ENCODE measurements at regions not wholly inside any gene's neighbourhood (a gene's known extent, or its start where the extent isn't known, plus 50 kb on each side); places are given as distances from the start of the nearest gene placed in this dataset.

DNA sequence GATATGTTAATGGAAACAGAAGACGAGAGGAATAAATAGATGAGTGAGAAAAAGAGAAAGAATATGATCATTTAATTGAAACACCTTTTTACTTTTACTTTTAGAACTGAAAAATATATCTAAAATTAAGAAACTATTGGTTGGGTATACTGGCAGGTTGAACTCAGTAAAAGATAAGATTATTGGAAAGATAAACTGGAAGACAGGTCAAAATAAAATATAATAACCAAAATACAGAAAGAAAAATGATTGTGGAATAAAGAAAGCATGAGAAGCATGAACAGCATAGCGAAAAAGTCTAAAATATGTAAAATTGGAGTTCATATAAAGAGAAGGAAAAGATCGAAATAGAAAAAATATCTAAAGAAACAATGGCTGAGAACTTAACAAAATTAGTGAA lies 242.2 kb upstream of the MIR17HG start:
- Histone ChIP-seq H3K27me3 (replicated peaks; ENCODE audit: control insufficient read depth, insufficient read depth, low read length, poor library complexity, severe bottlenecking) (no peaks in the 10 kb centered on the region), H3K36me3 (ENCODE audit: control insufficient read depth, insufficient read depth, low read length) (no peaks in the 10 kb centered on the region), H3K4me1 (ENCODE audit: control insufficient read depth, insufficient read depth, low read length, poor library complexity, severe bottlenecking) (no peaks in the 10 kb centered on the region), H3K4me3 (ENCODE audit: insufficient read depth, low read depth, low read length, poor library complexity, severe bottlenecking) (no peak overlapping the region), H3K27ac (ENCODE audit: insufficient read depth, low read length, poor library complexity, severe bottlenecking) (no peak overlapping the region), H3K9me3 (ENCODE audit: control insufficient read depth, low read length) (no peaks in the 10 kb centered on the region)
- no peak for DNase-seq

DNA sequence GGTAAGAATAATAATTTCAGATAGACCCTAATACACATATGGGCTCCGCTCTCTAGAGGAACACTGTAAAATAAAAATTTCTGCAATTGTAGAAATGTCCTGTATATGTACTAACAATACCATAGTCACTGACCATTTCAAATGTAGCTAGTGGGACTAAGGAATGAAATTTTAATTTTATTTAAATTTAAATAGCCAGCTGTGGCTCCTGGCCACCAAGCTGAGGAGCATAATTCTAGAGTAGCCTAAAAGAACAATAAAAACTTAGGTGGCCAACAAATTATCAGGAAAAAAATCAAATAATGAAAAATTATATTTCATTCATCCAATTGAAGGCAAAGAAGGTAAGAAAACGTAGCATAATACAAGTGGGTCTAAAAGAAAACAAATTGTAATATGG lies 240.9 kb upstream of the MIR17HG start:
- Histone ChIP-seq H3K36me3 (ENCODE audit: control insufficient read depth, insufficient read depth, low read length) (no peaks in the 10 kb centered on the region), H3K27me3 (replicated peaks; ENCODE audit: control insufficient read depth, insufficient read depth, low read length, poor library complexity, severe bottlenecking) (no peaks in the 10 kb centered on the region), H3K27ac (ENCODE audit: insufficient read depth, low read length, poor library complexity, severe bottlenecking) (no peak overlapping the region), H3K4me1 (ENCODE audit: control insufficient read depth, insufficient read depth, low read length, poor library complexity, severe bottlenecking) (no peaks in the 10 kb centered on the region), H3K9me3 (ENCODE audit: control insufficient read depth, low read length) (no peaks in the 10 kb centered on the region), H3K4me3 (ENCODE audit: insufficient read depth, low read depth, low read length, poor library complexity, severe bottlenecking) (no peak overlapping the region)
- no peak for DNase-seq

DNA sequence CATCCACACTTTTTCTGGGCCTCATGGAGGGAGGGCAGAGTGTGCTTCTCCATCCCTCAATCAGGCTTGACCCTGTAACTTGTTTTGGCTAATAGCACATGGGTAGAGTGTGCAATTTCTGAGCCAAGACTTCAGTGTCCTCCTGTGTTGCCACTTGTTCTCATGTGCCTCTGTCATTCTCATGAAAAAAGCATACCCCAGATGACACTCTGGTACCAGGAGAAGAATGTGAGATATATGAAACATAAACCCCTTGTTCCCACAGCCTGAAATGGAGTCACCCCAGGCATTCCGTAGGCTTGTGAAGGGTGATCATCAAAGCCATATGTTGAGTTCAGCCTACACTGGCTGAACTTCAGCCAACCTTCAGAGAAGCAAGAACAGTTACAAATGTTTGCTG lies 239.2 kb upstream of the MIR17HG start:
- Histone ChIP-seq H3K27ac (ENCODE audit: insufficient read depth, low read length, poor library complexity, severe bottlenecking) (no peak overlapping the region), H3K9me3 (ENCODE audit: control insufficient read depth, low read length) (no peaks in the 10 kb centered on the region), H3K36me3 (ENCODE audit: control insufficient read depth, insufficient read depth, low read length) (no peaks in the 10 kb centered on the region), H3K27me3 (replicated peaks; ENCODE audit: control insufficient read depth, insufficient read depth, low read length, poor library complexity, severe bottlenecking) (no peaks in the 10 kb centered on the region), H3K4me3 (ENCODE audit: insufficient read depth, low read depth, low read length, poor library complexity, severe bottlenecking) (no peak overlapping the region), H3K4me1 (ENCODE audit: control insufficient read depth, insufficient read depth, low read length, poor library complexity, severe bottlenecking) (no peaks in the 10 kb centered on the region)
- DNase-seq = no peak

DNA sequence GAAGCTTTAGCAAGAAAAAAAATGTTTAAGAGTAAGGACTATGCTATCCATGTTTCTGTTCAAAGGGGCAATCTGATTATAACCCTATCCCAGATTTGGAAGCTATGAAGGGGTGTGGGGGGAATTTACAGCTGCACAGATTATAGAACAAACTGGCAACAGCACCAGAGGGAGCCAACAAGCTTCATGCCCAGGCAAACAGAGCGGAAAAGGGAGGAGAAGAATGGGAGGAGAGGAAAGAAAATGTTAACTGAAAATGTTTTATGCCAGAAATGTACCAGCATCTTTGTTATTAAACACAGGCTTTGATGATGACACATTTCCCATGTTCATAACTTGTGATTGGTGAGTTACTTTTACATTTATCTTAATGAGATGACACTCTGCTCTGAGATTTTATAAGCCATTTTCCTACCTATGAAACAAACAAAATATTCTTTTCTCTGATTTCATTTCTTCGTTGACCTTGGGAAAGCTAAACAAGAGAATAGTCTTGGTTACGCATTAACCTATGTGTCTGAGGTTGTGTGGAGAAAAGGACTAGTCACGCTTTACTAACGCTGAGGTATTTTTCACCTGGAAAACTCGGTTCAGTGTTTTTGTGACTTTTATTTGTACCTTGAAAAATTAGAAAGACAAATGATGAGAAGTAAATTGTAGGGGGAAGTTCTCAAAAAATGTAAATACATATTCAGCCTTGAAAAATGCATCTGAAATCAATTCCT lies 235.8 kb upstream of the MIR17HG start:
- no peaks in the 10 kb centered on the region for H3K36me3 ChIP-seq (ENCODE audit: control insufficient read depth, insufficient read depth, low read length)
- no peaks in the 10 kb centered on the region for H3K27me3 ChIP-seq (replicated peaks; ENCODE audit: control insufficient read depth, insufficient read depth, low read length, poor library complexity, severe bottlenecking)
- no peak for DNase-seq

DNA sequence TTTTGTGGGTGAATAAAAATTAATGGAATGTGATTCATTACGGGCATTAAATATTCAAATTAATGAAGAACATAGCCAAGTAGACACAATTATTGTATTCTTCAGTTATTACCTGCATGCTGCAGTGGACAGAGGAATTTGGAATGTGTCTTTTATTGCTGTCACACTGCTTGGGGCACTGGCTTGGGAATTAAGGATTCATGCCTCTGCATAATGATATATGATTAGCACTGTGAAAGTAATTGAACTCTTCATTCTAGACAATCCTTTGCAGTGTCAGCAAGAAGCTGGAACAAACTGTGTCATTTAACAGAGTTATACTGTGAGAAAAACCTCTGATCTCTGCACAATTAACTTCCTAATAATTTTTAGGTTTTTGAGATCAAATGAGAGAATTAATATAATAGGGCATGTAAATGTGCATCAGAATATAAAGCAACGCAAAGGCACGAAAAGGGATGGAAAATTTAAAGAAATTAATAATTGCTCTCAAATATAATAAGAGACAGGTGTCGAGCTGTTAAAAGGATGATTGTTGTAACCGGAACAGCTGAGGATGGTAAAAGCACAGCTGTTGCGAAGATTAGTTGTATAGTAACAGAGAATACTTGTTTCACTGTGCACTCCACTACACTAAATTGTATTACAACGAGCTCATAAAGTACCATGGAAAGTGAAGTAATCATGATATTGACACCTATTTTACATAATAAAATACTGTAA lies 235.1 kb upstream of the MIR17HG start:
- Histone ChIP-seq H3K4me3 (ENCODE audit: insufficient read depth, low read depth, low read length, poor library complexity, severe bottlenecking) (no peak overlapping the region), H3K27ac (ENCODE audit: insufficient read depth, low read length, poor library complexity, severe bottlenecking) (no peak overlapping the region), H3K4me1 (ENCODE audit: control insufficient read depth, insufficient read depth, low read length, poor library complexity, severe bottlenecking) (no peaks in the 10 kb centered on the region), H3K27me3 (replicated peaks; ENCODE audit: control insufficient read depth, insufficient read depth, low read length, poor library complexity, severe bottlenecking) (no peaks in the 10 kb centered on the region), H3K36me3 (ENCODE audit: control insufficient read depth, insufficient read depth, low read length) (no peaks in the 10 kb centered on the region), H3K9me3 (ENCODE audit: control insufficient read depth, low read length) (no peaks in the 10 kb centered on the region)
- no peak for DNase-seq

More for the DNA sequence above, 235.8 kb upstream of the MIR17HG start:
- Histone ChIP-seq H3K27ac (ENCODE audit: insufficient read depth, low read length, poor library complexity, severe bottlenecking) (no peak overlapping the region), H3K9me3 (ENCODE audit: control insufficient read depth, low read length) (no peaks in the 10 kb centered on the region), H3K4me3 (ENCODE audit: insufficient read depth, low read depth, low read length, poor library complexity, severe bottlenecking) (no peak overlapping the region), H3K4me1 (ENCODE audit: control insufficient read depth, insufficient read depth, low read length, poor library complexity, severe bottlenecking) (no peaks in the 10 kb centered on the region)

DNA sequence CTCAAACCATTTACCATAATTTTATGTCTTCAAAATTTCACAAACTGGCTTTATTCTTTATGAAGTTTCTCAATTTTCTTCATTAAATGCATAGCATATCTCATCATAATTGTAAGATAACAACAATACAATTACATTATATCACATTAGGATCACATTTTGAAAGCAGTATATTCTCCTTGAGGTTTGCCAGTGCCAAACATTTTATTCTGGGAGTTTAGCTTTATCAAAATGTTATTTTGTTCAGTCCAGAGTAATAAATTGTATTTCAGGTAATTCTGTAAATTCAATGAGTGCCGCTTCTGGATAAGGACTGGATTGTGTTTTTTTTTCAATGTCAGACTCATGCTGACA lies 234.6 kb upstream of the MIR17HG start:
- H3K4me1 ChIP-seq (ENCODE audit: control insufficient read depth, insufficient read depth, low read length, poor library complexity, severe bottlenecking) = no peaks in the 10 kb centered on the region
- H3K4me3 ChIP-seq (ENCODE audit: insufficient read depth, low read depth, low read length, poor library complexity, severe bottlenecking) = no peak overlapping the region
- no peak overlapping the region for H3K27ac ChIP-seq (ENCODE audit: insufficient read depth, low read length, poor library complexity, severe bottlenecking)
- H3K9me3 ChIP-seq (ENCODE audit: control insufficient read depth, low read length) = no peaks in the 10 kb centered on the region
- H3K36me3 ChIP-seq (ENCODE audit: control insufficient read depth, insufficient read depth, low read length) = no peaks in the 10 kb centered on the region
- H3K27me3 ChIP-seq (replicated peaks; ENCODE audit: control insufficient read depth, insufficient read depth, low read length, poor library complexity, severe bottlenecking) = no peaks in the 10 kb centered on the region
- no peak for DNase-seq

DNA sequence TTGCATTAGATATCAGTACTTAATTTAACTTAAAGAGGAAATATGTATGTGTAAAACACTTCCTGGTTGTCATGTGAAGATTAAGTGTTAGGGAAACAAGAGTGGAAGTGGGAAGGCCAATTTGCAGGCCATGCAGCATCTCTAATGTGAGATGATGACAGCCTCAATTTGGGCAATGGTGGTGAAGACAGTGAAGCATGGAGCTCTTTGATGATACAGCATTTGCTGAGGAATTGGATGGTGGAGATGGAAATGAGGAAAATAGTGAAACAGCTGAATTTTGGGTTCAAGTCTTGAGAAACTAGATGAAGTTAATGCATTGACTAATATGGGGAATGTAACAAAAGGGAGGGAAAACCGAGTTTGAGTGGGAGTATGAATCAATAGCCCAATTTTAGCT lies 231.7 kb upstream of the MIR17HG start:
- no peak overlapping the region for H3K4me3 ChIP-seq (ENCODE audit: insufficient read depth, low read depth, low read length, poor library complexity, severe bottlenecking)
- no peaks in the 10 kb centered on the region for H3K9me3 ChIP-seq (ENCODE audit: control insufficient read depth, low read length)
- no peaks in the 10 kb centered on the region for H3K27me3 ChIP-seq (replicated peaks; ENCODE audit: control insufficient read depth, insufficient read depth, low read length, poor library complexity, severe bottlenecking)
- H3K36me3 ChIP-seq (ENCODE audit: control insufficient read depth, insufficient read depth, low read length) = no peaks in the 10 kb centered on the region
- no peak overlapping the region for H3K27ac ChIP-seq (ENCODE audit: insufficient read depth, low read length, poor library complexity, severe bottlenecking)
- H3K4me1 ChIP-seq (ENCODE audit: control insufficient read depth, insufficient read depth, low read length, poor library complexity, severe bottlenecking) = no peaks in the 10 kb centered on the region
- DNase-seq = no peak

DNA sequence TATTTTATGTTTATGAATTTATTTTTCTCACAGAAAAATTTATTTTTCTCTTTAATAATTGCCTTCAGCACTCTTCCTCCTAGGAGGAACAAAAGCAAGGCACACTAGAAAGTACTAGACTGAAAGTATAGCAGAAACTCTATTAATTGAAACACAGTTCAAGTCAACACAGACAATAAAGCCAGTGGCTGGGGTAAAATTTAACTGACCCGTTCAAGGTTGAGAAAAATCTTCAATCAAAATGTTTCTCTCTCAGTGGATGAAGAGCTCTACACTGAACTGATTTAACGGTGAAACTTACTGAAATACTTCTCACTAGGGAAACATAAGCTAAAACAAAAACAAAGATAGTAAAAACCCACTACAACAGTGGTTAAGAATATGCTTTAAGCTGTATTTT lies 230.1 kb upstream of the MIR17HG start:
- H3K4me3 ChIP-seq (ENCODE audit: insufficient read depth, low read depth, low read length, poor library complexity, severe bottlenecking) = no peak overlapping the region
- H3K27me3 ChIP-seq (replicated peaks; ENCODE audit: control insufficient read depth, insufficient read depth, low read length, poor library complexity, severe bottlenecking) = no peaks in the 10 kb centered on the region
- H3K36me3 ChIP-seq (ENCODE audit: control insufficient read depth, insufficient read depth, low read length) = no peaks in the 10 kb centered on the region
- DNase-seq = no peak
- H3K4me1 ChIP-seq (ENCODE audit: control insufficient read depth, insufficient read depth, low read length, poor library complexity, severe bottlenecking) = no peaks in the 10 kb centered on the region
- no peak overlapping the region for H3K27ac ChIP-seq (ENCODE audit: insufficient read depth, low read length, poor library complexity, severe bottlenecking)
- no peaks in the 10 kb centered on the region for H3K9me3 ChIP-seq (ENCODE audit: control insufficient read depth, low read length)

DNA sequence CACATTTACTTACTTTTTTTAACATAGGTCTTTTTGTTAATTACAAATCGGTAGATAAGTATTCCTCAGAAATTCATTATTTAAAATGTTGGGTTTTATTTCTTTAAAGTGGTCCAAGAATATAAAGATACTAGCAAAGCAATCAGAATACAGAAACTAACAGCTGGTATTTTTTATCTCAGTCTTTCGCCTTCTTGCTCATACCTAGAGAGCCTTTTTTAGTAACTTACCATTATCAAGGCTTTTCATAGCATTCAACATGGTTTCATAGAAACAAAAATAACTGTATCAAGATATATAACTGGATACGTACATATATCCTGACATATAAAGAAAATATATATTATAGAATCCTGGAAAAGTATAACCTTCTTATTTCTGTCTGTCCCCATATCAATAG lies 227.8 kb upstream of the MIR17HG start:
- DNase-seq = no peak
- no peaks in the 10 kb centered on the region for H3K27me3 ChIP-seq (replicated peaks; ENCODE audit: control insufficient read depth, insufficient read depth, low read length, poor library complexity, severe bottlenecking)
- H3K4me3 ChIP-seq (ENCODE audit: insufficient read depth, low read depth, low read length, poor library complexity, severe bottlenecking) = no peak overlapping the region
- H3K36me3 ChIP-seq (ENCODE audit: control insufficient read depth, insufficient read depth, low read length) = no peaks in the 10 kb centered on the region
- H3K27ac ChIP-seq (ENCODE audit: insufficient read depth, low read length, poor library complexity, severe bottlenecking) = no peak overlapping the region
- H3K4me1 ChIP-seq (ENCODE audit: control insufficient read depth, insufficient read depth, low read length, poor library complexity, severe bottlenecking) = no peaks in the 10 kb centered on the region
- H3K9me3 ChIP-seq (ENCODE audit: control insufficient read depth, low read length) = no peaks in the 10 kb centered on the region

DNA sequence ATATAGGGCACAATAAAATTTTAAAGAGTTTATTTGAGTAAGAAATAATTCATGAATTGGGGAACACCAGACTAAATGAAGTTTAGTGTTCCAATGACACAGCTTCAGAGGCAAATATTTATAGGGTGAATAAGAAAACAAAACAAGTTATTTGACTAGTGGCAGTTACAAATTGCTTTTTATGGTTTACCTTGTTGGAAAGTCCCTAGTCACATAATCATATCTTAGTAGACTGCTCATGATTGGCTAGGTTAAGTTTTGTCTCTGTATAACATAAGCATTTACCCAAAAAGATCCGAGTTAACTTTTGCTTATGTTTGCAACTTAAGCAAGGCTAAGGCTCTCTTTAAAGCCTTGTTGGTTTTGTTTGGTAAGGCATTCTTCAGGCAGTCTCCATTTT lies 224.7 kb upstream of the MIR17HG start:
- Histone ChIP-seq H3K27ac (ENCODE audit: insufficient read depth, low read length, poor library complexity, severe bottlenecking) (no peak overlapping the region), H3K27me3 (replicated peaks; ENCODE audit: control insufficient read depth, insufficient read depth, low read length, poor library complexity, severe bottlenecking) (no peaks in the 10 kb centered on the region), H3K4me1 (ENCODE audit: control insufficient read depth, insufficient read depth, low read length, poor library complexity, severe bottlenecking) (no peaks in the 10 kb centered on the region), H3K36me3 (ENCODE audit: control insufficient read depth, insufficient read depth, low read length) (no peaks in the 10 kb centered on the region), H3K9me3 (ENCODE audit: control insufficient read depth, low read length) (no peaks in the 10 kb centered on the region), H3K4me3 (ENCODE audit: insufficient read depth, low read depth, low read length, poor library complexity, severe bottlenecking) (no peak overlapping the region)
- DNase-seq = no peak

All from effector memory CD4-positive, alpha-beta T cell (primary cell).